NCI-H2196 treated with DMSO at 0.1 percent for 48 hours (cell line): ENCODE measurements at regions not wholly inside any gene's neighbourhood (a gene's known extent, or its start where the extent isn't known, plus 50 kb on each side); places are given as distances from the start of the nearest gene placed in this dataset.
"Not testable (repeated sequence)": the region's sequence is repeated elsewhere in the genome, so short reads cannot be mapped to it uniquely, and the experiment has no call there.

Source experiments
- DNase-seq: peaks from one replicate; lab custom pipeline; 2025; ENCODE audit not compliant: unreplicated experiment; lab: John Stamatoyannopoulos, UW

DNA sequence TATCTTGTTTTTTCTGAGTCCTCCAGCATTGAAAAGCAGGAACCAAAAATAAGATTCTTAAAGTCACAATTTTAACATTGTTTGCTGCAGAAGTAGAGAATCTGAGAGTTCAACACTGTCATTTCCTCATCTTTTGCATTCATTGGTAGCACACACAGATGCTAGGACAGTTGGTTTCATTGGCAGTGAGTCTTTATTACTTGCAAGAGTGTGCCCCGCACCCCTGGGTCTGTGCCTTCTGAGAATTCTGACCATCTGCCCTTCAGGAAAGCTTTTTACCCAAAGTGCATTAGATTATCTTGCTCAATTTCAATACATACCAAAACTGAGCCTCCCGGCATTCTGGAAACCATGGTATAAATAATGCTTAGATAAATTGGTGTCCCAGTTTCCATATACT, 247.7 kb upstream of the SLITRK1 start:
- DNase-seq = no peak

DNA sequence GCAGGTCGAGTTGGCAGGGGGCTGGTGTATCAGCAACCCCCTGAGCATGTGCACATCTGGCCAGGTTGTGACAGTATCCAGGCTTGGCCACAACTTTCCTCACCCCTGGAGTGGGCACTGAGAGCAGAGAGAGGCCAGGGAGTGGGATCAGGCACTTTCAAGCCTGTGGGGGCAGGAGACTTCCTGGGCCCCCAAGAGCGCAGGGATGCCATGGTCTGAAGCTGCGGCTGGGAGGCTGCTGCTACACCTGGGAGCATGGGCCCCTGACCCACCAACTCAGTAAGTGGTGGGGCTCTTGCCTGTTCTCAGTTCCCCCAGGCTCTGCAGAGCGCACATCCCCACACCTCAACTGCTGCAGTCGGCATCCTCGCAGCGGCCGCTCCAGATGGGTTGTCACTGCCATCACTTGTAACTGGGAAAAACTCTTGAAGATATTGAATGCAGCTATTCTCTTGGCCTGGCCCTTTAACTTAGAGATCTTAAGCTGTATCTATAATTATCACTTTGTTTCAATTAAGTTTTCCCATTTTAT, 245.4 kb upstream of the SLITRK1 start:
- no peak for DNase-seq

DNA sequence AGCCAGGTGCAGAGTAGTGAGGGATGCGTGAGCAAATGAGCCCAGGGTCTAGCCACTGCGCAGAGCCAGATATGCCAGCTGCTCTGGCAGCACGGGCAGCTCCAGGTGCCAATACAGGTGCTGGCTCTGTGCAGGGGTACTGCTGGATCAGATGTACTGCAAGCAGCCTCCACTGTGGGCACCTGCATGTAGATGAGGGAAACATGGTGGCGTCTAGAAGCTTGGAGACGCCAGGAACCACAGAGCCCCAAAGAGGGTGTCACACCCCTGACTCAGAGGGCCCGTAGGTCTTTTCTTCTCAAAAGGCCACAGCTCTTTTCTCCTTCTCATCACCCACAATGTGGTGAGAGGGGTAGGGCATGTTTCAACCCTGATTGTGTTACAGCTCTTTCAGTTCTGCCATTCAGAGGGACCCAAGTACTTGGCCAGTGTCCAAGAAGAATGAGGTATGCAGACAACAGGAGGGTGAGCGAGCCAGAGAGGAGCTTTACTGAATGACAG, 244.4 kb upstream of the SLITRK1 start:
- peak; percentile 75 for DNase-seq

DNA sequence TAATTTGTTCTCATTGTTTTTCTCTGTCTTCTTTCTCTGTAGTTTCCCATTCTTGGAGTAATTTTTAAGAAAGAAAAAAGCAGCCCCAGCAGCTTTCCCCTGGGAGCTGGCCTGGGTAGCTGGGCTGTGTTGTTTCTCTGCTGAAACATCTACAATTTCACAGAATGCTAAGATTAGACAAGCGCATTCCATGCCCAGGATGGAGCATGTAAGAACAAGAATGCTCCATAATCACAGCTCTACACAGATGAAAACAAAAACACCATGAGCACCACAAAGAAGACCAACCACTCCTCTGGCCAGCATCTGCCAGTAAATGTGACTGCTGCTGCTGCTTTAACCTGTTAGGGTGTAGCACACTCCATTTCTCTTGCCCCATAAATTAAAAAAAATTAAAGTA, 239.2 kb upstream of the SLITRK1 start:
- DNase-seq = no peak

GRCh38 chr13:84118839-84119409, 236.7 kb upstream of the SLITRK1 start:
- no peak for DNase-seq

DNA sequence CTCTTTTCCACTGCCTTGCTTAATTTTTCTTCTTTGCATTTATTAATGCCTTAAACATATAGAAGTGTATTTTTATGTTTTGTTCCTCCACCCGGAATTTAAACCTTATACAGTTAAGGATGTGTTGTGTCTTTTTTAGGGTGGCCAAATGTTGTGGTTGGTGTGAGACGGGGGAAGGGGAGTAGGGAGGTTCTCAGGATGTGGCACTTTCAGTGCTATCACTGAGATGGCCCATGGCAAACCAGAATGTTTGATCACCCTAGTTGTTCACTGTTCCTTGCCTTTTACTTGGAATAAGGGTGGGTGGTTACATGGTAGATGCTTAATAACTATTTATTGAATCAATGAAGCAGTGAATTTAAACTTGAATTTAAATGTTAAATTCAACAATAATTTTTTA, 216.0 kb upstream of the SLITRK1 start:
- no peak for DNase-seq

GRCh38 chr13:84097148-84097547, 214.9 kb upstream of the SLITRK1 start:
- DNase-seq = no peak

DNA sequence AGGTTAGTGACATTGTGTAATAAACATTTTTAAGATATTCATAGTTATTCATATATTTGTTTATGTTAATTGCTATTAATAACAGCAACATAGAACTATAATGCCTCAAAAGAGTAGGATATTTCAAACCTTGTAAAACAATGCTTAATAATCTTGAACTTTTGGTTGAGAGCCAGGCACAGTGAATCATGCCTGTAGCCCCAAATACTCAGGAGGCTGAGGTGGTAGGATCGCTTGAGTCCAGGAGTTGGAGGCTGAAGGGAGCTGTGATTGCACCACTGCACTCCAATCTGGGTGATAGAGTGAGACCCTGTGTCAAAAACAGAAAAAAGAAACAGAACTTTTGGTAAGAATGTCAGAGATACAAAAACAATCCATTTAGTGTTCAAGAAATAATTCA, 213.9 kb upstream of the SLITRK1 start:
- DNase-seq = no peak

GRCh38 chr13:84088996-84089395, 206.7 kb upstream of the SLITRK1 start:
- no peak for DNase-seq

GRCh38 chr13:84086847-84087162, 204.5 kb upstream of the SLITRK1 start:
- no peak for DNase-seq

DNA sequence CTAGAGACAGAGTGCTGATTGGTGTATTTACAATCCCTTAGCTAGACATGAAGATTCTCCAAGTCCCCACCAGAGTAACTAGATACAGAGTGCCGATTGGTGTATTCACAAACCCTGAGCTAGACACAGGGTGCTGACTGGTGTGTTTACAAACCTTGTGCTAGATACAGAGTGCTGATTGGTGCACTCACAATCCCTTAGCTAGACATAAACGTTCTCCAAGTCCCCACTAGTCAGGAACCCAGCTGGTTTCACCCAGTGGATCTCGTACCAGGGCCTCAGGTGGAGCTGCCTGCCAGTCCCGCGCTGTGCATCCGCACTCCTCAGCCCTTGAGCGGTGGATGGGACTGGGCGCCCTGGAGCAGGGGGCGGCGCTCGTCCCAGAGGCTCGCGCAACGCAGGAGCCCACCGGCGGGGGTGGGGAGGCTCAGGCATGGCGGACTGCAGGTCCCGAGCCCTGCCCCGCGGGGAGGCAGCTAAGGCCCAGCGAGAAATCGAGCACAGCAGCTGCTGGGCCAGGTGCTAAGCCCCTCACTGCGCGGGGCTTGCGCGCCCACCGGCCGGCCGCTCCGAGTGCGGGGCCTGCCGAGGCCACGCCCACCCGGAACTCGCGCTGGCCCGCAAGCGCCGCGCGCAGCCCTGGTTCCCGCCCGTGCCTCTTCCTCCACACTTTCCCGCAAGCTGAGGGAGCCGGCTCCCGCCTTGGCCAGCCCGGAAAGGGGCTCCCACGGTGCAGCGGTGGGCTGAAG, 204.0 kb upstream of the SLITRK1 start:
- not testable (repeated sequence) for DNase-seq

DNA sequence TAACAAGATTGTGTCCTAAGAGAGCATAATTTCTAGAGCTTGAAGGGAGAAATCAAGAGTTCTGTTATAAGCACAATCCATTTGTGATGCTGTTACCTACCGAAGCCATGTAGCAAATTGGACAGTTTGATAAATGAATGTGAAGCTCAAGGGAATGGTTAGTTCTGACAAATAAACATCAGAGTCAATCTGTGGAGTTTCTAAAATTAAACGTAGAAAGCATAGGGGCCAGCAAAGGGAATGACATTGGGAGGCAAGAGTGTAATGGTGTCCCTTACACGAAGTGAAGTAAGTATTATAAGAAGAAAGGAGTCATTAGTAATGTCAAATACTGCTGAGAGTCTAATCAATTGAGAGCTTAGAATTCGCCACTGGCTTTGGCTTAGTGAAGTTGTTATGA, 200.2 kb upstream of the SLITRK1 start:
- no peak for DNase-seq

GRCh38 chr13:84080748-84081530, 198.7 kb upstream of the SLITRK1 start:
- no peak for DNase-seq

DNA sequence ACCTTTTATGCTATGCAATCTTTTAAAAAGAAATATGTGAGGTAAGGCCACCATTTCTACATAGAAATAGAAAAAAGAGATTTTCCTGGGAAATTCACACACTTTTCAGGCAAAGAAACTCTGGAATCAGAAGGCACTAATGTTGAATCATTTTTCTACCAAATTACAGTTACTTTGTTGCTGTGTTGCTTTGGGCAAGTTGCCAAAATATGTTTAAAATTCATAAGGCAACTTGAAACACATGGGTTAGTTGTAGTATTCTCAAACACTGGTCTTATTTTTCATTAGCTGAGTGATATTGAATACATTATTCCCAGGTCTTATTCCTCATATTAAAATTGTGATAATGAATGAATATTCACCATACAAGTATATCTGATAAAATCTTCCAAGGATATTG, 195.0 kb upstream of the SLITRK1 start:
- no peak for DNase-seq

GRCh38 chr13:84076280-84076679, 194.0 kb upstream of the SLITRK1 start:
- no peak for DNase-seq

DNA sequence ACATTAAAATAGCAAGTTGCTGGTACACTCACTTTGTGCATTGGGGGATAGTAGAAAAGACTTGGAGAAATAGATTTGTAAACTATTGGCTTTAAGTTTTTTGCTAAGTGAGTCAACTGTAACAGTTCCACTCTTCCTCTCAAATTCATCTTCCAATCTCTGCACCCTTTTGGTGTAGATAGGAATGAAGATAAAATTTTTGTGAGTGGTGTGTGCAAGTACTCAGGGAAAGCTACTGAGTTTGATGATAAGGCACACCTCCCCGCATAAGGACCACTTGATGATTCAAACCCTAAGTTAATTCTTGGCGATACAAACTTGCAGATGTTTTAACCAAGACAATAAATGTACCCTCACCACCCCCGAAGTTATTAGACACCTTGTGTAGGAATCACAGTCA, 168.3 kb upstream of the SLITRK1 start:
- no peak for DNase-seq

- no peak for DNase-seq
These were observed 167.4 kb upstream of the SLITRK1 start for GRCh38 chr13:84049443-84050219.

DNA sequence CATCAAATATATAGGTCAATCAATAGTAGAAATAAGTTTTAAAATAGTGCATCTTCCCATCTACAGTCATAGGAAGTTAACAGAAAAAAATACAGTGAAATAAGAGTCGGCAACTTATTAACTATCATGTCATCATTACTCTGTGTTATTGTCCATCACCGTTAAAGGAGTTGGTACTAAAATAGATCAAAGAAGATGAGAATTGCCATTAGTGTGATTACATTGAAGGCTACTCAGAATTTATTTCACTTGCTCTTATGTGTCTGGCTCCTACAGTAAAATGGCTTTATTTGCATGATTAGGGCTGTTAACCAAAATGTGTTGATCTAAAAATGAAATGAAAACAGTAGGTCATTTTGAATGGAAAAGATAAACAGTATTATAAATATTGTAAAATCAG, 162.5 kb upstream of the SLITRK1 start:
- DNase-seq = no peak

DNA sequence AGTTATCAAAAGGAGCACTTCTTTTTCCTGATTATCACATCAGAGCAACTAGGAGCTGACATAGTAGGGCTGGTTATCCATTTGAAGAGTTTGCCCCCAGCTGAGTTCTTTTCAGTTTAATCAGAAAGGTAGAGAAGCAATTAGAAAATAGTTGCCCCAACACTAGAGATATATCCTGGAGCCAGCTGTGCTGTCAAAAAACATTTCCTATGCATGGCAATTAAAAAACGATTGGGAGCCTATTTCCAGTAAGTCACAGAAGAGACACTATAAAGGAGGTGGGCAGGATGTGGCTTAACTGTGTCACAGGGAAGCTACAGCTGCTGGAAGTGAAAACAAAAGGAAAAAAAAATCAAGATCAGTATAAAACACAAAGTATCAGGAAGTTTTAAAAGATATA, 155.7 kb upstream of the SLITRK1 start:
- DNase-seq = no peak

GRCh38 chr13:84032116-84032515, 149.8 kb upstream of the SLITRK1 start:
- DNase-seq = no peak

- no peak for DNase-seq
These were observed 148.8 kb upstream of the SLITRK1 start for GRCh38 chr13:84031120-84031519.
